B cell (primary cell): ENCODE measurements at regions not wholly inside any gene's neighbourhood (a gene's known extent, or its start where the extent isn't known, plus 50 kb on each side); places are given as distances from the start of the nearest gene placed in this dataset.

Source experiments
- ATAC-seq: fragments of 200-7000 bp; cut with Tn5 transposase; one replicate; pipeline ENCODE4 v1.10.0; 2021; ENCODE audit warnings: low read depth, mild to moderate bottlenecking, moderate number of reproducible peaks, moderate library complexity
- CTCF ChIA-PET: fragments of 350-600 bp; sonication (Branson Sonifier 250); formaldehyde crosslinking; loops from one replicate; lab custom pipeline; 2021; ENCODE audit warnings: antibody characterized with exemption, inconsistent platforms; lab: Charles Lee
- POLR2A ChIA-PET: fragments of 350-600 bp; sonication (Branson Sonifier 250); formaldehyde crosslinking; loops from one replicate; lab custom pipeline; 2021; ENCODE audit warnings: antibody characterized with exemption; lab: Charles Lee
- DNase-seq: peaks from one replicate; pipeline ENCODE4 v3.0.0; 2013
- H2AFZ ChIP-seq: 2 replicates; pipeline ENCODE4 v1.6.1; 2012; ENCODE audit warnings: mild to moderate bottlenecking, low read depth, low read length; ENCODE audit not compliant: insufficient read depth, poor library complexity, severe bottlenecking
- H3K27ac ChIP-seq, 2 donors: 1 replicate in 1 of 2; 2 replicates in 1 of 2; pipeline ENCODE4 v1.5.1; 2012 to 2013; ENCODE audit warnings: low read length in 2 of 2, mild to moderate bottlenecking in 2 of 2, moderate library complexity in 1 of 2
- H3K27me3 ChIP-seq, 4 experiments: fragments of 200-600 bp in 1 of 4; sonication (generic) in 1 of 4; replicated peaks in 1 of 4; 1 replicate in 2 of 4; 2 replicates in 2 of 4; pipeline versions ENCODE4 v1.6.1 to v1.7.0; 2013 to 2016; ENCODE audit warnings: low read length in 3 of 4, mild to moderate bottlenecking in 2 of 4, mixed read lengths in 1 of 4, moderate library complexity in 1 of 4; ENCODE audit not compliant: insufficient read depth in 4 of 4, control insufficient read depth in 3 of 4; ENCODE audit errors: control extremely low read depth in 1 of 4
- H3K36me3 ChIP-seq, 2 experiments: replicated peaks in 1 of 2; 1 replicate in 1 of 2; 2 replicates in 1 of 2; pipeline versions ENCODE4 v1.6.1 to v1.7.1; 2013; ENCODE audit warnings: low read length in 1 of 2; ENCODE audit not compliant: insufficient read depth in 2 of 2, control insufficient read depth in 1 of 2; ENCODE audit errors: control extremely low read depth in 1 of 2, extremely low read depth in 1 of 2
- H3K4me1 ChIP-seq, 2 donors: fragments of 200-600 bp in 1 of 2; sonication (generic) in 1 of 2; 1 replicate in 1 of 2; 2 replicates in 1 of 2; pipeline versions ENCODE4 v1.5.1 to v1.6.1; 2013 to 2017; ENCODE audit warnings: low read length in 2 of 2; ENCODE audit not compliant: control insufficient read depth in 2 of 2, insufficient read depth in 2 of 2
- H3K4me2 ChIP-seq: replicated peaks from 2 replicates; pipeline ENCODE3; 2012; ENCODE audit warnings: mild to moderate bottlenecking, low read depth, low read length; ENCODE audit not compliant: poor library complexity, severe bottlenecking
- H3K4me3 ChIP-seq, 5 experiments: fragments of 200-600 bp in 1 of 5; sonication (generic) in 1 of 5; 1 replicate in 3 of 5; 2 replicates in 2 of 5; pipeline versions ENCODE4 v1.5.1 to v1.7.0; 2011 to 2016; ENCODE audit warnings: low read length in 4 of 5, mild to moderate bottlenecking in 4 of 5, low read depth in 2 of 5, control low read depth in 1 of 5, moderate library complexity in 1 of 5; ENCODE audit not compliant: insufficient read depth in 1 of 5; ENCODE audit errors: control extremely low read depth in 1 of 5, extremely low read depth in 1 of 5
- H3K79me2 ChIP-seq: fragments of 200-600 bp; sonication (generic); one replicate; pipeline ENCODE4 v1.6.0; 2016; ENCODE audit warnings: low read length; ENCODE audit not compliant: control insufficient read depth, insufficient read depth
- H3K9ac ChIP-seq: fragments of 200-600 bp; sonication (generic); 2 replicates; pipeline ENCODE4 v1.6.1; 2017; ENCODE audit warnings: mild to moderate bottlenecking, low read length, moderate library complexity
- H3K9me3 ChIP-seq, 3 donors: one replicate each; pipeline versions ENCODE4 v1.6.1 to v1.7.1; 2013; ENCODE audit warnings: low read length in 2 of 3; ENCODE audit not compliant: control insufficient read depth in 2 of 3, insufficient read depth in 1 of 3; ENCODE audit errors: control extremely low read depth in 1 of 3
- H4K20me1 ChIP-seq: 2 replicates; pipeline ENCODE4 v1.6.0; 2012; ENCODE audit warnings: mild to moderate bottlenecking, low read length; ENCODE audit not compliant: insufficient read depth, control insufficient read depth, poor library complexity, severe bottlenecking
- H3K27ac Mint-ChIP-seq: one replicate; pipeline ENCODE4 v1.8.0; 2021; ENCODE audit warnings: mixed read lengths
- H3K27me3 Mint-ChIP-seq: one replicate; pipeline ENCODE4 v1.8.0; 2021; ENCODE audit warnings: mixed read lengths
- H3K4me1 Mint-ChIP-seq: one replicate; pipeline ENCODE4 v1.8.0; 2021; ENCODE audit warnings: mixed read lengths
- H3K4me3 Mint-ChIP-seq: one replicate; pipeline ENCODE4 v1.8.0; 2021; ENCODE audit warnings: mixed read lengths
- H3K9me3 Mint-ChIP-seq: one replicate; pipeline ENCODE4 v1.8.0; 2022; ENCODE audit warnings: mixed read lengths; ENCODE audit not compliant: insufficient read depth
- EZH2 ChIP-seq: IDR thresholded peaks from 2 replicates; pipeline ENCODE4 v1.6.1; 2012; ENCODE audit warnings: borderline replicate concordance, low read depth, mild to moderate bottlenecking, moderate library complexity, low read length; ENCODE audit not compliant: insufficient read depth, poor library complexity, severe bottlenecking
- WGBS: methylation state at CpG from one replicate; pipeline ENCODE4 v1.1.5; 2013; ENCODE audit warnings: missing lambda C conversion rate; ENCODE audit not compliant: insufficient coverage; 5-methylcytosine and 5-hydroxymethylcytosine counted together
- intact Hi-C: fragments of 100-400 bp; cut with micrococcal nuclease; formaldehyde crosslinking; loops from one replicate; pipeline ENCODE4 v1.10.0; 2022
- TF ChIP-seq, protein P1 (sequence below): fragments of 200-600 bp; IDR thresholded peaks from one replicate; pipeline ENCODE4 v1.8.0; 2022; ENCODE audit warnings: antibody characterized with exemption, mild to moderate bottlenecking

DNA sequence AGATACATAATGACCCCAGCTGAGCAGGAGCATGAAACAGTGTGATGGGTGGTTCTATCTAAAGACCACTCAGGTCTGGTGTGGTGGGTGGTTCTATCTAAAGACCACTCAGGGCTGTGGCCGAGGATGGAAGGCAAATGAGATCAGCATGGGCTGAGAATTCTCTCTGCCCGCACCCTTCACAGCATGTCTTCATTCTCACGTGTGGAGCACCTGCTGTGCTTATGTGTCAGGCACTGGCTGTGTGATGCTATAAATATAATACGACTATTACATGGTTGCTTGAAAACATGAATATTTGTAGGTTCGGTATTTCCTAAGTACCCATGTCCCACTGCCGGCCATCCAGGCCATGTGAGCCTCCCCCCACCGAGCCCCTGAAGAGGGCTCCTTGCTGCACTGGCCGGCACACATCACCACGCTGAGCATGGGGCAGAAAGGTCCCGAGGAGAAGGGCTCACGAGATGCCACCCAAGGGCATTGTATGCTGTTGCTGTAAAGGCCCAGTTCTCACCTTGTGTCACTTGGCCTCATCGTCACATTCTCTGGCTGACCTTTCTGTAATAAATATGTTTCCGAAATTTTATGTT, 810.2 kb downstream of the UQCRFS1 start:
- no peaks in the 10 kb centered on the region for H3K79me2 ChIP-seq
- CTCF ChIA-PET, result no interaction called here

DNA sequence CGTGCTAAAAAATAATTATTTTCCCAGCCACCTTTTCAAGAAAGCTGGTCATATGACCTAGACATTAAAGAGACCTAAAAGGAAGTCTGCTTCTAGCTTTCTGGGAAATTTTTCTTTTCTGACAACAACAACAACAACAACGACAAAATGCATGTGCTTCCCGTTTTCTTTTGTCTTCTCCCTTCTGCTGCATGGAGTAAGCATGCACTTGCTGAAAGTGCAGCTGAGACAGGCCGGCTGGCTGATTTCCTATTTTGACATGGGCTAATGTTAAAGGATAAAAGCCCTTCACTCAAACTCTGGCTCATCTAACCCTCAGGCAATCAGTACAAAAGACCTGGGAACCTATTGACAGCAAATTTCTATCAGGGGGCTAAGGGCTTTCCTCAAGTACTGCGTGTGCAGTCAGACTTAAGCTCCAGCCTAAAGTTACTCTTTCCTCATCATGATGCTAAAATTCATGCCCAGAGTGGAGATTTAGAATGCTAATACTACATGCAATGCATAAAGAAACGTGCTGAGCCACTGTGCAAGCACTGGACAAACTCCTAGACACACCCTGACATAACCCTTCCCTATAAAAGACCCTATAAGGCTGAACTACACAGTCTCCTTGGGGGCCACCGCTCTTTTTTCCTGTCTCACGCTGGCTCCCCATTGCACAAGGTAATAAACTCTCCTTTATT, 811.1 kb downstream of the UQCRFS1 start:
- no peak for TF ChIP-seq EZH2
- TF ChIP-seq, protein P1, sequence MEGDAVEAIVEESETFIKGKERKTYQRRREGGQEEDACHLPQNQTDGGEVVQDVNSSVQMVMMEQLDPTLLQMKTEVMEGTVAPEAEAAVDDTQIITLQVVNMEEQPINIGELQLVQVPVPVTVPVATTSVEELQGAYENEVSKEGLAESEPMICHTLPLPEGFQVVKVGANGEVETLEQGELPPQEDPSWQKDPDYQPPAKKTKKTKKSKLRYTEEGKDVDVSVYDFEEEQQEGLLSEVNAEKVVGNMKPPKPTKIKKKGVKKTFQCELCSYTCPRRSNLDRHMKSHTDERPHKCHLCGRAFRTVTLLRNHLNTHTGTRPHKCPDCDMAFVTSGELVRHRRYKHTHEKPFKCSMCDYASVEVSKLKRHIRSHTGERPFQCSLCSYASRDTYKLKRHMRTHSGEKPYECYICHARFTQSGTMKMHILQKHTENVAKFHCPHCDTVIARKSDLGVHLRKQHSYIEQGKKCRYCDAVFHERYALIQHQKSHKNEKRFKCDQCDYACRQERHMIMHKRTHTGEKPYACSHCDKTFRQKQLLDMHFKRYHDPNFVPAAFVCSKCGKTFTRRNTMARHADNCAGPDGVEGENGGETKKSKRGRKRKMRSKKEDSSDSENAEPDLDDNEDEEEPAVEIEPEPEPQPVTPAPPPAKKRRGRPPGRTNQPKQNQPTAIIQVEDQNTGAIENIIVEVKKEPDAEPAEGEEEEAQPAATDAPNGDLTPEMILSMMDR, result no peak
- H3K27ac Mint-ChIP-seq, result no peak overlapping the region
- CTCF ChIA-PET, result no interaction called here

More for the DNA sequence above, 810.2 kb downstream of the UQCRFS1 start:
- H3K36me3 ChIP-seq, result no peaks in the 10 kb centered on the region
- 96% methylated on average over 3 of the region's 13 CpGs for WGBS
- H3K4me3 Mint-ChIP-seq, result no peak overlapping the region
- H3K4me1 ChIP-seq, result no peaks in the 10 kb centered on the region
- no peaks in the 10 kb centered on the region for H3K9me3 Mint-ChIP-seq
- ATAC-seq (no peak), DNase-seq (no peak)
- POLR2A ChIA-PET, result no interaction called here
- H3K9ac ChIP-seq, result no peak overlapping the region
- no peak overlapping the region for H3K4me3 ChIP-seq
- no peaks in the 10 kb centered on the region for H3K27me3 ChIP-seq
- no peaks in the 10 kb centered on the region for H4K20me1 ChIP-seq
- no peak overlapping the region for H3K27ac ChIP-seq
- no peak overlapping the region for H2AFZ ChIP-seq
- no peak overlapping the region for H3K27ac Mint-ChIP-seq
- intact Hi-C loops, result no loop called here
- H3K4me1 Mint-ChIP-seq, result no peaks in the 10 kb centered on the region
- H3K27me3 Mint-ChIP-seq, result no peaks in the 10 kb centered on the region
- peaks cover 0 to 25% (median 4%) of the 10 kb centered on the region in 3 donors for H3K9me3 ChIP-seq
- no peak for TF ChIP-seq EZH2
- TF ChIP-seq, protein P1, result no peak
- no peak overlapping the region for H3K4me2 ChIP-seq

More for the DNA sequence above, 811.1 kb downstream of the UQCRFS1 start:
- Histone ChIP-seq H3K27me3 (no peaks in the 10 kb centered on the region), H3K79me2 (no peaks in the 10 kb centered on the region), H3K36me3 (no peaks in the 10 kb centered on the region), H3K4me2 (no peak overlapping the region), H3K4me3 (no peak overlapping the region), H2AFZ (no peak overlapping the region), H4K20me1 (no peaks in the 10 kb centered on the region), H3K9ac (no peak overlapping the region), H3K9me3 (peaks cover 0 to 32% (median 4%) of the 10 kb centered on the region in 3 donors), H3K27ac (no peak overlapping the region), H3K4me1 (no peaks in the 10 kb centered on the region)
- H3K4me1 Mint-ChIP-seq, result no peaks in the 10 kb centered on the region
- 73% methylated on average over 8 of the region's 8 CpGs for WGBS
- intact Hi-C loops, result no loop called here
- no peak overlapping the region for H3K4me3 Mint-ChIP-seq
- H3K27me3 Mint-ChIP-seq, result no peaks in the 10 kb centered on the region
- no peak for ATAC-seq
- no peak for DNase-seq
- no peaks in the 10 kb centered on the region for H3K9me3 Mint-ChIP-seq
- POLR2A ChIA-PET, result no interaction called here
